A673 (cell line): ENCODE measurements at regions not wholly inside any gene's neighbourhood (a gene's known extent, or its start where the extent isn't known, plus 50 kb on each side); places are given as distances from the start of the nearest gene placed in this dataset.

Source experiments
- BruUV-seq: library from RNA; stranded (reverse); fragments of 400-500 nt; replicated peaks from 2 replicates; lab custom pipeline; 2021; lab: Mats Ljungman, UMichigan
- CTCF ChIA-PET: fragments of 300-600 bp; sonication (Branson Sonifier 250); formaldehyde crosslinking; loops from one replicate; lab custom pipeline; 2022; ENCODE audit warnings: antibody characterized with exemption; lab: Charles Lee
- POLR2A ChIA-PET: fragments of 300-600 bp; sonication (Branson Sonifier 250); formaldehyde crosslinking; loops from one replicate; lab custom pipeline; 2022; ENCODE audit warnings: antibody characterized with exemption; ENCODE audit not compliant: low non-redundant PET; lab: Charles Lee
- DNase-seq: peaks from one replicate; pipeline ENCODE4 v3.0.0-alpha.2; 2015; ENCODE audit warnings: low spot score
- H3K27ac ChIP-seq: fragments of 200-600 bp; sonication (generic); 2 replicates; pipeline ENCODE4 v1.5.1; 2016; ENCODE audit warnings: mixed run types, low read depth, mild to moderate bottlenecking, mixed read lengths, antibody characterized with exemption, low read length; ENCODE audit not compliant: poor library complexity, severe bottlenecking
- H3K27me3 ChIP-seq: fragments of 200-600 bp; sonication (generic); replicated peaks from 2 replicates; pipeline ENCODE4 v1.6.1; 2017; ENCODE audit warnings: mixed run types, low read depth, mild to moderate bottlenecking, mixed read lengths, antibody characterized with exemption, low read length; ENCODE audit not compliant: insufficient read depth, poor library complexity
- H3K36me3 ChIP-seq: fragments of 200-600 bp; sonication (generic); 2 replicates; pipeline ENCODE4 v1.6.1; 2016; ENCODE audit warnings: mixed run types, mild to moderate bottlenecking, mixed read lengths, antibody characterized with exemption, low read length; ENCODE audit not compliant: insufficient read depth, poor library complexity, severe bottlenecking
- H3K4me1 ChIP-seq: fragments of 200-600 bp; sonication (generic); 2 replicates; pipeline ENCODE4 v1.6.1; 2017; ENCODE audit warnings: mixed run types, mild to moderate bottlenecking, mixed read lengths, antibody characterized with exemption, low read length; ENCODE audit not compliant: insufficient read depth, poor library complexity, severe bottlenecking
- H3K4me3 ChIP-seq: fragments of 200-600 bp; sonication (generic); 2 replicates; pipeline ENCODE4 v1.5.1; 2016; ENCODE audit warnings: low read depth, mixed run types, mild to moderate bottlenecking, mixed read lengths, low read length; ENCODE audit not compliant: poor library complexity, severe bottlenecking
- H3K9me3 ChIP-seq: fragments of 200-600 bp; sonication (generic); 2 replicates; pipeline ENCODE4 v1.6.1; 2016; ENCODE audit warnings: mixed run types, low read depth, mild to moderate bottlenecking, mixed read lengths, antibody characterized with exemption, low read length; ENCODE audit not compliant: poor library complexity, severe bottlenecking
- EZH2 ChIP-seq: fragments of 200-600 bp; sonication (generic); IDR thresholded peaks from 2 replicates; pipeline ENCODE4 v1.6.1; 2017; ENCODE audit warnings: borderline replicate concordance, low read depth, mild to moderate bottlenecking, mixed read lengths, antibody characterized with exemption, low read length; ENCODE audit not compliant: poor library complexity, severe bottlenecking
- intact Hi-C: fragments of 100-400 bp; cut with micrococcal nuclease; formaldehyde crosslinking; loops from one replicate; pipeline ENCODE4 v1.10.0; 2022; ENCODE audit not compliant: unreplicated experiment
- TF ChIP-seq, protein P1 (sequence below): fragments of 300-800, 200-600 bp; sonication (generic); conservative IDR thresholded peaks from 2 replicates; pipeline ENCODE4 v1.5.1; 2017; ENCODE audit warnings: low read depth, mild to moderate bottlenecking, antibody characterized with exemption, low read length, moderate library complexity, mixed read lengths

DNA sequence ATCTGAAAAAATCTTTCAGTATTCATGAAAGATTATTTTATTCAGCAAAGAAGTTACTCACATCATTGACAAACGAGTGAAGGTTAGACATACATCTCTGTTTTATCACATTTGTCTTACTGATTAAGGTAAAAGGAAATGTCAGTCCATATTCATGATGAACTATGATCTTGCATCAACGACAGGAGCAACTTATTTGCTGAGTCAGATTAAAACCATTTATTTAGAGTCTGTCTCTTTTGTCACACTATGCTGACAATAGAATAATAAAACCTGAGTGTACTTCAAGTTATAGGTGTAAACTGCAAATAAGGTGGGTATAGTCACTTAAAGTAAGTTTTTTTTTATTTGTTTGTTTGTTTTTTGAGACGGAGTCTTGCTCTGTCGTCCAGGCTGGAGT, 216.5 kb upstream of the SEMA3C start:
- intact Hi-C loops: no loop called here
- Histone ChIP-seq H3K27ac (no peak overlapping the region), H3K9me3 (no peaks in the 10 kb centered on the region), H3K4me3 (no peak overlapping the region), H3K27me3 (no peaks in the 10 kb centered on the region), H3K36me3 (no peaks in the 10 kb centered on the region), H3K4me1 (peaks cover 5% of the 10 kb centered on the region)
- TF ChIP-seq EZH2: no peak
- TF ChIP-seq, protein P1, sequence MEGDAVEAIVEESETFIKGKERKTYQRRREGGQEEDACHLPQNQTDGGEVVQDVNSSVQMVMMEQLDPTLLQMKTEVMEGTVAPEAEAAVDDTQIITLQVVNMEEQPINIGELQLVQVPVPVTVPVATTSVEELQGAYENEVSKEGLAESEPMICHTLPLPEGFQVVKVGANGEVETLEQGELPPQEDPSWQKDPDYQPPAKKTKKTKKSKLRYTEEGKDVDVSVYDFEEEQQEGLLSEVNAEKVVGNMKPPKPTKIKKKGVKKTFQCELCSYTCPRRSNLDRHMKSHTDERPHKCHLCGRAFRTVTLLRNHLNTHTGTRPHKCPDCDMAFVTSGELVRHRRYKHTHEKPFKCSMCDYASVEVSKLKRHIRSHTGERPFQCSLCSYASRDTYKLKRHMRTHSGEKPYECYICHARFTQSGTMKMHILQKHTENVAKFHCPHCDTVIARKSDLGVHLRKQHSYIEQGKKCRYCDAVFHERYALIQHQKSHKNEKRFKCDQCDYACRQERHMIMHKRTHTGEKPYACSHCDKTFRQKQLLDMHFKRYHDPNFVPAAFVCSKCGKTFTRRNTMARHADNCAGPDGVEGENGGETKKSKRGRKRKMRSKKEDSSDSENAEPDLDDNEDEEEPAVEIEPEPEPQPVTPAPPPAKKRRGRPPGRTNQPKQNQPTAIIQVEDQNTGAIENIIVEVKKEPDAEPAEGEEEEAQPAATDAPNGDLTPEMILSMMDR: no peak
- no peak for DNase-seq
- ChIA-PET POLR2A (no interaction called here), CTCF (no interaction called here)
- no TSS peak for BruUV-seq

DNA sequence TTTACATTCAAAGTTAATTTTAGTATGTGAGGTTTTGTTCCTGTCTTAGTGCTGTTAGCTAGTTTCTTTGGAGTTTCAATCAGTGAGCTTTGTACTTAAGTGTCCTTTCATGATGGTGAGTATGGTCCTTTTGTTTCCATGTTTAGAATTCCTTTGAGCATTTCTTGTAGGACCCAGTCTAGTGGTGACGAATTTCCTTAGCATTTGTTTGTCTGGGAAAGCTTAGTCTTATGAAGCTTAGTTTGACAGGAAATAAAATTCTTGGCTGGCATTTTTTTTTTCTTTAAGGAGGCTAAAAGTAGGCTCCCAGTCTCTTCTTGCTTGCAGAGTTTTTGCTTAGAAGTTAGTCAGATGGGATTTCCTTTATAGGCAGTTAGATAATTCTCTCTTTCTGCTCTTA, 209.2 kb upstream of the SEMA3C start:
- TF ChIP-seq, protein P1: no peak
- no peak for TF ChIP-seq EZH2
- no peak for DNase-seq
- Histone ChIP-seq H3K27me3 (no peaks in the 10 kb centered on the region), H3K4me1 (no peaks in the 10 kb centered on the region), H3K27ac (no peak overlapping the region), H3K4me3 (no peak overlapping the region), H3K36me3 (no peaks in the 10 kb centered on the region), H3K9me3 (peaks cover 14% of the 10 kb centered on the region)
- intact Hi-C loops: no loop called here
- no TSS peak for BruUV-seq
- POLR2A ChIA-PET: no interaction called here
- CTCF ChIA-PET: no interaction called here

DNA sequence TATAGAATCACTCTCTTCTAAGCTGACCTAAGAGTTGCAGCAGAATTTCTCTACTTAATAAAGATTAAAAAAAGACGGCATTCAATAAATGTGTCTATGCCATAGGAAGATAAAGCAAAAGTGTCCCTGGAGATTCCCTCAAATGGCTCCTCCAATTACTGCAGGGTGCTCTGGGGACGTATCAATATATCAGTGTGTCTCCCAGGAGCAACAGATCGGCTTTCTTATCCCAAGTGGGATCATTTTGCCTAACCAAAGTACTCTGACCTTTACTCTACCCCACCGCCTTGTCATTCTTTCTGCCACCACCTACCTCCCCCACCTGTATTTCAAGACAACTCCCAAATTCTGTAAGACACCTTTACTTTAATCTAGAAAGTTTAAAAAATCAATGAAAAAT, 202.0 kb upstream of the SEMA3C start:
- POLR2A ChIA-PET: interaction anchor here (0.6 kb wide), 1 partner anchor 228 kb away, joined by 5 read pairs; no protein-coding TSS in a partner anchor
- Histone ChIP-seq H3K27me3 (no peaks in the 10 kb centered on the region), H3K36me3 (no peaks in the 10 kb centered on the region), H3K4me3 (no peak overlapping the region), H3K4me1 (peaks cover 13% of the 10 kb centered on the region), H3K27ac (no peak overlapping the region), H3K9me3 (no peaks in the 10 kb centered on the region)
- DNase-seq: peak; percentile 23
- no peak for TF ChIP-seq EZH2
- CTCF ChIA-PET: no interaction called here
- BruUV-seq: no TSS peak
- intact Hi-C loops: no loop called here

DNA sequence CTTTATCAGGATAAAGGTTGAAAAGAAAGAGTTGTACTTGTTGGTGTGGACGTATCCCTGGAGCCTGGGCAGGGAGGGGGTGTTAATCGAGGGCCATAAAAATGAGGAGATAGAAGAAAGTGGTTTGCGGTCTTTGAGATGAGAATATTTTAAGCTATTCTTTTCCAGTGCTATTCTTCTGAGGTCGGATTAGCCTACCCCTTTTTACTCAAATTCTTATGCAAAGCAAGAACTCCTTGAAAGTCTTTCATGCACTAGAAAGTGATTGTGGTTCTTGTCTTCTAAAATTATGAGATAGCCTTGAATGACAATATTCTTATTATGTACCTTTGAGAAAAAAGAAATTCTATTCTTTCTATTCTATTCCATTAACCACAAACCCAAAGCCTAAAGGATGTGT, 201.3 kb upstream of the SEMA3C start:
- CTCF ChIA-PET: no interaction called here
- Histone ChIP-seq H3K9me3 (no peaks in the 10 kb centered on the region), H3K4me1 (peaks cover 13% of the 10 kb centered on the region), H3K36me3 (no peaks in the 10 kb centered on the region), H3K27ac (no peak overlapping the region), H3K4me3 (no peak overlapping the region), H3K27me3 (no peaks in the 10 kb centered on the region)
- no TSS peak for BruUV-seq
- DNase-seq: no peak
- TF ChIP-seq EZH2: no peak
- TF ChIP-seq, protein P1: no peak
- POLR2A ChIA-PET: interaction anchor here (0.6 kb wide), 1 partner anchor 227 kb away, joined by 5 read pairs; no protein-coding TSS in a partner anchor
- intact Hi-C loops: no loop called here
